MM.1S (cell line): ENCODE measurements at regions not wholly inside any gene's neighbourhood (a gene's known extent, or its start where the extent isn't known, plus 50 kb on each side); places are given as distances from the start of the nearest gene placed in this dataset.

Source experiments
- EZH2 ChIP-seq: fragments of 300-600 bp; sonication (generic); optimal IDR thresholded peaks from 2 replicates; pipeline ENCODE3; 2017; ENCODE audit warnings: low read depth, mild to moderate bottlenecking, antibody characterized with exemption, low read length, mixed read lengths
- TF ChIP-seq, protein P1 (sequence below): fragments of 300-600 bp; sonication (generic); IDR thresholded peaks from 2 replicates; pipeline ENCODE4 v1.5.1; 2016; ENCODE audit warnings: antibody characterized with exemption, low read length, mixed read lengths

DNA sequence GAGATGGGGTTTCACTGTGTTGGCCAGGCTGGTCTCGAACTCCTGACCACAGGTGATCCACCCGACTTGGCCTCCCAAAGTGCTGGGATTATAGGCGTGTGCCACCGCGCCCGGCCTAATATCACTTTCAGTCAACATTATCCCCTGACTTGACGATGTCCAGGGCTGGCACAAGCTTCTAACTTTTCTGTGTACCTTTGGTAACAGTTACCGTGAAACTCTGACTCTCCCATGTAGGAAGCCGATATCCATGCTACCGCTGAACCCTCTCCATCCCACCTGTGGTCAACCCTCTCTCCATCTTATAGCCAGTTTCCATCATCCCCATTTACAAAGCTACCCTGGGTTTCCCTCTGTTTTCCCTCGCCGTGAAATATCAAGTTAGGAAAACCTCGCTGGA, 77.5 kb downstream of the CRLF2 start:
- TF ChIP-seq, protein P1, sequence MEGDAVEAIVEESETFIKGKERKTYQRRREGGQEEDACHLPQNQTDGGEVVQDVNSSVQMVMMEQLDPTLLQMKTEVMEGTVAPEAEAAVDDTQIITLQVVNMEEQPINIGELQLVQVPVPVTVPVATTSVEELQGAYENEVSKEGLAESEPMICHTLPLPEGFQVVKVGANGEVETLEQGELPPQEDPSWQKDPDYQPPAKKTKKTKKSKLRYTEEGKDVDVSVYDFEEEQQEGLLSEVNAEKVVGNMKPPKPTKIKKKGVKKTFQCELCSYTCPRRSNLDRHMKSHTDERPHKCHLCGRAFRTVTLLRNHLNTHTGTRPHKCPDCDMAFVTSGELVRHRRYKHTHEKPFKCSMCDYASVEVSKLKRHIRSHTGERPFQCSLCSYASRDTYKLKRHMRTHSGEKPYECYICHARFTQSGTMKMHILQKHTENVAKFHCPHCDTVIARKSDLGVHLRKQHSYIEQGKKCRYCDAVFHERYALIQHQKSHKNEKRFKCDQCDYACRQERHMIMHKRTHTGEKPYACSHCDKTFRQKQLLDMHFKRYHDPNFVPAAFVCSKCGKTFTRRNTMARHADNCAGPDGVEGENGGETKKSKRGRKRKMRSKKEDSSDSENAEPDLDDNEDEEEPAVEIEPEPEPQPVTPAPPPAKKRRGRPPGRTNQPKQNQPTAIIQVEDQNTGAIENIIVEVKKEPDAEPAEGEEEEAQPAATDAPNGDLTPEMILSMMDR = no peak
- no peak for TF ChIP-seq EZH2
